Gastrocnemius medialis (tissue), 4 donors: ENCODE measurements at regions not wholly inside any gene's neighbourhood (a gene's known extent, or its start where the extent isn't known, plus 50 kb on each side); places are given as distances from the start of the nearest gene placed in this dataset.

Experiments used
- ATAC-seq, 2 donors: fragments of 150-250 bp; one replicate each; pipeline ENCODE4 v1.9.1; 2016
- DNase-seq, 2 donors: peaks; one replicate each; pipeline ENCODE4 v3.0.0-alpha.2; 2019
- H3K27ac ChIP-seq, 4 donors: fragments of 200-600 bp; sonication (generic); 1 replicate in 1 of 4; 2 replicates in 3 of 4; pipeline ENCODE4 v1.5.1; 2016 to 2018; ENCODE audit warnings: mild to moderate bottlenecking in 2 of 4, moderate library complexity in 1 of 4
- H3K27me3 ChIP-seq, 3 donors: fragments of 200-600 bp; sonication (generic) in 2 of 3; 1 replicate in 1 of 3; 2 replicates in 2 of 3; pipeline versions ENCODE4 v1.5.1 to v1.6.0; 2016 to 2019; ENCODE audit warnings: mild to moderate bottlenecking in 1 of 3, moderate library complexity in 1 of 3
- H3K36me3 ChIP-seq, 2 donors: fragments of 200-600 bp; sonication (generic) in 1 of 2; one replicate each; pipeline ENCODE4 v1.5.1; 2017 to 2018
- H3K4me1 ChIP-seq, 2 donors: fragments of 200-600 bp; sonication (generic) in 1 of 2; one replicate each; pipeline ENCODE4 v1.5.1; 2016 to 2017; ENCODE audit warnings: mild to moderate bottlenecking in 2 of 2
- H3K4me3 ChIP-seq, 4 donors: fragments of 200-600 bp; sonication (generic) in 3 of 4; 1 replicate in 1 of 4; 2 replicates in 3 of 4; pipeline ENCODE4 v1.5.1; 2016 to 2019; ENCODE audit warnings: mild to moderate bottlenecking in 2 of 4
- H3K9me3 ChIP-seq, 3 donors: fragments of 200-600 bp; sonication (generic) in 2 of 3; 1 replicate in 1 of 3; 2 replicates in 2 of 3; pipeline ENCODE4 v1.5.1; 2016 to 2019
- POLR2A ChIP-seq, 2 donors: fragments of 450-650 bp; IDR thresholded peaks; one replicate each; pipeline ENCODE4 v1.6.1; 2017; ENCODE audit warnings: antibody characterized with exemption in 2 of 2, mild to moderate bottlenecking in 2 of 2, moderate library complexity in 2 of 2
- in situ Hi-C, 4 donors: fragments of 200-750 bp; cut with MboI; loops; one replicate each; pipeline versions ENCODE4 v1.15.0 to v1.8.0; 2017; ENCODE audit warnings: low sequenced_read_pairs in 4 of 4
- intact Hi-C: fragments of 100-400 bp; cut with DNase I; formaldehyde crosslinking; loops from one replicate; pipeline ENCODE4 v1.15.1; 2023; ENCODE audit warnings: low total_unique reads
- TF ChIP-seq, protein P1 (sequence below), 5 experiments: fragments of 450-650 bp in 3 of 5; fragments of 200-600 bp in 2 of 5; sonication (generic) in 2 of 5; IDR thresholded peaks in 4 of 5; conservative IDR thresholded peaks in 1 of 5; 1 replicate in 4 of 5; 2 replicates in 1 of 5; pipeline ENCODE4 v1.5.1; 2016 to 2019; ENCODE audit warnings: antibody characterized with exemption in 5 of 5, mild to moderate bottlenecking in 3 of 5, moderate library complexity in 3 of 5

DNA sequence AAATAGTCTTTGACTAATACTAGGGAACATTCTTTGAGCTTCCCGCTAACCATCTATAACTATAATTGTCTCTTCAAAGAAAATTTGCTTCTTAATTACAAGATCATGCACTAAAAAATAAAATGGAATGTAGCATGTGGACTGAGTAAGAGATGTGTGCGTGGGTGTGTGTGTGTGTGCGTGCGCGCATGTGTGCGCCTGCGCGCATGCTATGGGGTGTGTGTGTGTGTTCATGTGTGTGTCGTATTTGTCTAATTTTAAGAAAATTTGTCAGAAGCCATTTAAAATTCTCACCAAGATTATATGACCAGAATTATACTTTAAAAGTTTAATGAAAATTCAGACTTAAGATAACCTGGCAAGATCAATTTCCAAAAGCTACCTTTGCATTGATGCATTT is 593.0 kb downstream of the ACTL7B start:
- intact Hi-C loops = no loop called here
- in situ Hi-C loops = loop anchor here in 1 of 4 donors (25.0 kb wide), 1 partner anchor 801 kb away; no protein-coding TSS in a partner anchor

GRCh38 chr9:108259917-108260675 is 595.7 kb downstream of the ACTL7B start:
- Histone ChIP-seq H3K27ac (no peak overlapping the region), H3K9me3 (no peaks in the 10 kb centered on the region), H3K27me3 (no peaks in the 10 kb centered on the region), H3K4me1 (no peaks in the 10 kb centered on the region), H3K36me3 (no peaks in the 10 kb centered on the region), H3K4me3 (no peak overlapping the region)
- no peak for DNase-seq
- TF ChIP-seq POLR2A (IDR thresholded peaks at IDR 0.05) = no peak
- TF ChIP-seq, protein P1, sequence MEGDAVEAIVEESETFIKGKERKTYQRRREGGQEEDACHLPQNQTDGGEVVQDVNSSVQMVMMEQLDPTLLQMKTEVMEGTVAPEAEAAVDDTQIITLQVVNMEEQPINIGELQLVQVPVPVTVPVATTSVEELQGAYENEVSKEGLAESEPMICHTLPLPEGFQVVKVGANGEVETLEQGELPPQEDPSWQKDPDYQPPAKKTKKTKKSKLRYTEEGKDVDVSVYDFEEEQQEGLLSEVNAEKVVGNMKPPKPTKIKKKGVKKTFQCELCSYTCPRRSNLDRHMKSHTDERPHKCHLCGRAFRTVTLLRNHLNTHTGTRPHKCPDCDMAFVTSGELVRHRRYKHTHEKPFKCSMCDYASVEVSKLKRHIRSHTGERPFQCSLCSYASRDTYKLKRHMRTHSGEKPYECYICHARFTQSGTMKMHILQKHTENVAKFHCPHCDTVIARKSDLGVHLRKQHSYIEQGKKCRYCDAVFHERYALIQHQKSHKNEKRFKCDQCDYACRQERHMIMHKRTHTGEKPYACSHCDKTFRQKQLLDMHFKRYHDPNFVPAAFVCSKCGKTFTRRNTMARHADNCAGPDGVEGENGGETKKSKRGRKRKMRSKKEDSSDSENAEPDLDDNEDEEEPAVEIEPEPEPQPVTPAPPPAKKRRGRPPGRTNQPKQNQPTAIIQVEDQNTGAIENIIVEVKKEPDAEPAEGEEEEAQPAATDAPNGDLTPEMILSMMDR (IDR thresholded peaks at IDR 0.05 in 4 of 5, conservative IDR thresholded peaks at IDR 0.05 in 1 of 5) = no peak
- intact Hi-C loops (no loop called here), in situ Hi-C loops (loop anchor here in 1 of 4 donors (25.0 kb wide), 1 partner anchor 798 kb away; no protein-coding TSS in a partner anchor)
- ATAC-seq = no peak

More for the DNA sequence above, 593.0 kb downstream of the ACTL7B start:
- H3K9me3 ChIP-seq = no peaks in the 10 kb centered on the region
- H3K36me3 ChIP-seq = no peaks in the 10 kb centered on the region
- ATAC-seq = no peak
- no peak overlapping the region for H3K27ac ChIP-seq
- no peaks in the 10 kb centered on the region for H3K4me1 ChIP-seq
- TF ChIP-seq, protein P1 (IDR thresholded peaks at IDR 0.05 in 4 of 5, conservative IDR thresholded peaks at IDR 0.05 in 1 of 5) = no peak
- no peak for TF ChIP-seq POLR2A (IDR thresholded peaks at IDR 0.05)
- DNase-seq = no peak
- H3K4me3 ChIP-seq = no peak overlapping the region
- H3K27me3 ChIP-seq = no peaks in the 10 kb centered on the region

- no peak for DNase-seq
- no peaks in the 10 kb centered on the region for H3K36me3 ChIP-seq
- H3K4me3 ChIP-seq = no peak overlapping the region
- H3K27ac ChIP-seq = no peak overlapping the region
- no peaks in the 10 kb centered on the region for H3K27me3 ChIP-seq
- intact Hi-C loops = no loop called here
- TF ChIP-seq, protein P1 (IDR thresholded peaks at IDR 0.05 in 4 of 5, conservative IDR thresholded peaks at IDR 0.05 in 1 of 5) = no peak
- no peak for TF ChIP-seq POLR2A (IDR thresholded peaks at IDR 0.05)
- H3K9me3 ChIP-seq = no peaks in the 10 kb centered on the region
- no peaks in the 10 kb centered on the region for H3K4me1 ChIP-seq
- in situ Hi-C loops = loop anchor here in 1 of 4 donors (25.0 kb wide), 1 partner anchor 796 kb away; no protein-coding TSS in a partner anchor
- no peak for ATAC-seq
Observed at GRCh38 chr9:108258640-108259039, 597.1 kb downstream of the ACTL7B start.

DNA sequence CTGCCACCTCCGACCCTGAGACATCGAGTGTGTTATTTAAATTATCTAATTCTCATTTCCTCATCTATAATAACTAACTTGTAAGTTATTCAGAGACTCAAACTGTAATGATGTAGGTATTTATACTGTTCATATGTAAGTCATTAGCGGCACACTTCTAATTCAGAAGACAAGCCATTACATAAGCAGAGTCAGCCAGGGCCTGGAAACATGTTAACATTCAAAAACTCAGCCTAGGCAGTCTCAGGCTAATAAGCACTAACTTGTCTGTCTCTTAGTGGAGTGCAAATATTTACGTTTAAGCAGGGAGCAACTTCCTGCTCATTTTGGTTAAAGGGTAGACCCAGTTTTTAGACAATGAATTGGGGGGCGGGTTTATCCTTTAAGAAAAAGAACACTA is 598.4 kb downstream of the ACTL7B start:
- no peak overlapping the region for H3K4me3 ChIP-seq
- H3K27ac ChIP-seq = no peak overlapping the region
- H3K9me3 ChIP-seq = no peaks in the 10 kb centered on the region
- DNase-seq (no peak), ATAC-seq (no peak)
- intact Hi-C loops (no loop called here), in situ Hi-C loops (loop anchor here in 1 of 4 donors (25.0 kb wide), 1 partner anchor 795 kb away; no protein-coding TSS in a partner anchor)
- no peak for TF ChIP-seq POLR2A (IDR thresholded peaks at IDR 0.05)
- TF ChIP-seq, protein P1 (IDR thresholded peaks at IDR 0.05 in 4 of 5, conservative IDR thresholded peaks at IDR 0.05 in 1 of 5) = no peak
- H3K4me1 ChIP-seq = no peaks in the 10 kb centered on the region
- no peaks in the 10 kb centered on the region for H3K36me3 ChIP-seq
- no peaks in the 10 kb centered on the region for H3K27me3 ChIP-seq
